ENCODE measurements at regions not wholly inside any gene's neighbourhood (a gene's known extent, or its start where the extent isn't known, plus 50 kb on each side); places are given as distances from the start of the nearest gene placed in this dataset.

- Histone ChIP-seq H3K4me3 (no peak overlapping the region), H3K27ac (no peak overlapping the region), H3K4me1 (no peaks in the 10 kb centered on the region), H3K27me3 (no peaks in the 10 kb centered on the region), H3K36me3 (no peaks in the 10 kb centered on the region), H3K9me3 (no peaks in the 10 kb centered on the region)
- TF ChIP-seq POLR2AphosphoS5 (IDR thresholded peaks at IDR 0.05) (no peak), POLR2A (IDR thresholded peaks at IDR 0.05) (no peak), CTCF (IDR thresholded peaks at IDR 0.05) (no peak)
- no peak for DNase-seq (ENCODE audit: low spot score in 2 of 2)
- intact Hi-C loops (cut with DNase I; ENCODE audit: low total_unique reads) = no loop called here
Measured at GRCh38 chr1:98460136-98460535, 201.4 kb upstream of the SNX7 start.

GRCh38 chr1:98459486-98459870 is 202.0 kb upstream of the SNX7 start:
- no peak for DNase-seq (ENCODE audit: low spot score in 2 of 2)
- Histone ChIP-seq H3K36me3 (no peaks in the 10 kb centered on the region), H3K4me1 (no peaks in the 10 kb centered on the region), H3K27ac (no peak overlapping the region), H3K27me3 (no peaks in the 10 kb centered on the region), H3K9me3 (no peaks in the 10 kb centered on the region), H3K4me3 (no peak overlapping the region)
- TF ChIP-seq POLR2AphosphoS5 (IDR thresholded peaks at IDR 0.05) (no peak), CTCF (IDR thresholded peaks at IDR 0.05) (no peak)
- intact Hi-C loops (cut with DNase I; ENCODE audit: low total_unique reads) = no loop called here

GRCh38 chr1:98458511-98459485 is 202.7 kb upstream of the SNX7 start:
- intact Hi-C loops (cut with DNase I; ENCODE audit: low total_unique reads) = no loop called here
- Histone ChIP-seq H3K9me3 (no peaks in the 10 kb centered on the region), H3K4me1 (no peaks in the 10 kb centered on the region), H3K27me3 (no peaks in the 10 kb centered on the region), H3K27ac (no peak overlapping the region), H3K4me3 (no peak overlapping the region), H3K36me3 (no peaks in the 10 kb centered on the region)
- DNase-seq (ENCODE audit: low spot score in 2 of 2) = no peak
- TF ChIP-seq POLR2AphosphoS5 (IDR thresholded peaks at IDR 0.05) (no peak), POLR2A (IDR thresholded peaks at IDR 0.05) (no peak), CTCF (IDR thresholded peaks at IDR 0.05) (no peak)

- Histone ChIP-seq H3K27ac (no peak overlapping the region), H3K4me1 (no peaks in the 10 kb centered on the region), H3K36me3 (no peaks in the 10 kb centered on the region), H3K27me3 (no peaks in the 10 kb centered on the region), H3K4me3 (no peak overlapping the region), H3K9me3 (no peaks in the 10 kb centered on the region)
- TF ChIP-seq POLR2AphosphoS5 (IDR thresholded peaks at IDR 0.05) = no peak
- no peak for TF ChIP-seq CTCF (IDR thresholded peaks at IDR 0.05)
- no peak for TF ChIP-seq POLR2A (IDR thresholded peaks at IDR 0.05)
- intact Hi-C loops (cut with DNase I; ENCODE audit: low total_unique reads) = no loop called here
- no peak for DNase-seq (ENCODE audit: low spot score in 2 of 2)
Measured at GRCh38 chr1:98457248-98457647, 204.3 kb upstream of the SNX7 start.

GRCh38 chr1:98454666-98455065 is 206.9 kb upstream of the SNX7 start:
- TF ChIP-seq CTCF (IDR thresholded peaks at IDR 0.05) = no peak
- no peak for TF ChIP-seq POLR2A (IDR thresholded peaks at IDR 0.05)
- no peak for TF ChIP-seq POLR2AphosphoS5 (IDR thresholded peaks at IDR 0.05)
- Histone ChIP-seq H3K4me3 (no peak overlapping the region), H3K4me1 (no peaks in the 10 kb centered on the region), H3K36me3 (no peaks in the 10 kb centered on the region), H3K27me3 (no peaks in the 10 kb centered on the region), H3K27ac (no peak overlapping the region), H3K9me3 (no peaks in the 10 kb centered on the region)
- intact Hi-C loops (cut with DNase I; ENCODE audit: low total_unique reads) = no loop called here
- DNase-seq (ENCODE audit: low spot score in 2 of 2) = no peak
